SK-N-SH (cell line): ENCODE measurements at regions not wholly inside any gene's neighbourhood (a gene's known extent, or its start where the extent isn't known, plus 50 kb on each side); places are given as distances from the start of the nearest gene placed in this dataset.

Source experiments
- CTCF ChIP-seq: fragments of 200-600 bp; sonication (generic); IDR thresholded peaks from 2 replicates; pipeline ENCODE4 v1.6.1; 2017; ENCODE audit warnings: antibody characterized with exemption, mild to moderate bottlenecking, moderate library complexity
- EZH2phosphoT487 ChIP-seq: fragments of 200-600 bp; sonication (generic); IDR thresholded peaks from 2 replicates; pipeline ENCODE4 v1.6.1; 2017; ENCODE audit warnings: low read depth, mixed run types, mild to moderate bottlenecking, antibody characterized with exemption, moderate library complexity, borderline replicate concordance
- IRF3 ChIP-seq: fragments of 150-350 bp; IDR thresholded peaks from 2 replicates; pipeline ENCODE4 v1.6.1; 2016; ENCODE audit warnings: mild to moderate bottlenecking, low read depth, low read length
- POLR2AphosphoS5 ChIP-seq: IDR thresholded peaks from 2 replicates; pipeline ENCODE4 v1.6.1; 2012; ENCODE audit warnings: low read depth, low read length
- TAF1 ChIP-seq: IDR thresholded peaks from 2 replicates; pipeline ENCODE4 v1.6.1; 2012; ENCODE audit warnings: low read depth, mild to moderate bottlenecking, low read length, moderate library complexity, borderline replicate concordance
- USF2 ChIP-seq: fragments of 150-350 bp; IDR thresholded peaks from 2 replicates; pipeline ENCODE4 v1.6.1; 2017; ENCODE audit warnings: antibody characterized with exemption, low read length, low read depth, borderline replicate concordance
- YY1 ChIP-seq: IDR thresholded peaks from 2 replicates; pipeline ENCODE4 v1.4.0; 2012; ENCODE audit warnings: low read depth, mild to moderate bottlenecking
- TF ChIP-seq, protein P1 (sequence below): IDR thresholded peaks from 2 replicates; pipeline ENCODE4 v1.4.0; 2012; ENCODE audit warnings: low read depth, borderline replicate concordance

DNA sequence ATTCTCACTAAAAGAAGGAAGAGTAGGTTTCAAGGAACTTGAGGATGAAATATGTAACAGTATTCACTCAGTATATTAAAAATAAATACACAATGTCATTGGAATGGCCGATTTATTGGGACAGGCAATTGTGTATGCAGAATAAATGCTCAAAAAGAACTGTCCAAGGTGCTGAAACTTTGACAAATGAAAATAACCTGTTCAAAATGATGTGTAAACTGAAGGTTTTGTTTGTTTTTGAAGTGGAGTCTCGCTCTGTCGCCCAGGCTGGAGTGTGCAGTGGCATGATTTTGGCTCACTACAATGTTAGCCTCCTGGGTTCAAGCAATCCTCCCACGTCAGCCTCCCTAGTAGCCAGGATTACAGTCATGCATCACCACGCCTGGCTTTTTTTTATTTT, 318.7 kb upstream of the RBFOX1 start:
- no peak for TF ChIP-seq POLR2AphosphoS5
- no peak for TF ChIP-seq CTCF
- no peak for TF ChIP-seq USF2
- TF ChIP-seq EZH2phosphoT487, result no peak
- TF ChIP-seq, protein P1, sequence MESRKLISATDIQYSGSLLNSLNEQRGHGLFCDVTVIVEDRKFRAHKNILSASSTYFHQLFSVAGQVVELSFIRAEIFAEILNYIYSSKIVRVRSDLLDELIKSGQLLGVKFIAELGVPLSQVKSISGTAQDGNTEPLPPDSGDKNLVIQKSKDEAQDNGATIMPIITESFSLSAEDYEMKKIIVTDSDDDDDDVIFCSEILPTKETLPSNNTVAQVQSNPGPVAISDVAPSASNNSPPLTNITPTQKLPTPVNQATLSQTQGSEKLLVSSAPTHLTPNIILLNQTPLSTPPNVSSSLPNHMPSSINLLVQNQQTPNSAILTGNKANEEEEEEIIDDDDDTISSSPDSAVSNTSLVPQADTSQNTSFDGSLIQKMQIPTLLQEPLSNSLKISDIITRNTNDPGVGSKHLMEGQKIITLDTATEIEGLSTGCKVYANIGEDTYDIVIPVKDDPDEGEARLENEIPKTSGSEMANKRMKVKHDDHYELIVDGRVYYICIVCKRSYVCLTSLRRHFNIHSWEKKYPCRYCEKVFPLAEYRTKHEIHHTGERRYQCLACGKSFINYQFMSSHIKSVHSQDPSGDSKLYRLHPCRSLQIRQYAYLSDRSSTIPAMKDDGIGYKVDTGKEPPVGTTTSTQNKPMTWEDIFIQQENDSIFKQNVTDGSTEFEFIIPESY, result no peak
- TF ChIP-seq TAF1, result no peak
- TF ChIP-seq IRF3, result no peak
- no peak for TF ChIP-seq YY1
